ENCODE measurements at regions not wholly inside any gene's neighbourhood (a gene's known extent, or its start where the extent isn't known, plus 50 kb on each side); places are given as distances from the start of the nearest gene placed in this dataset.

- DNase-seq (ENCODE audit: low read depth, low spot score), result no peak
These were observed 146.3 kb upstream of the SP8 start for GRCh38 chr7:20932785-20933527.

- DNase-seq (ENCODE audit: low read depth, low spot score), result no peak
These were observed 158.8 kb upstream of the SP8 start for GRCh38 chr7:20945451-20945850.

GRCh38 chr7:20952916-20953315, 166.2 kb upstream of the SP8 start:
- no peak for DNase-seq (ENCODE audit: low read depth, low spot score)

GRCh38 chr7:20954711-20955619, 168.3 kb upstream of the SP8 start:
- no peak for DNase-seq (ENCODE audit: low read depth, low spot score)

- peak; percentile 17 for DNase-seq (ENCODE audit: low read depth, low spot score)
These were observed 171.9 kb upstream of the SP8 start for GRCh38 chr7:20958572-20958971.

- DNase-seq (ENCODE audit: low read depth, low spot score), result no peak
These were observed 172.6 kb upstream of the SP8 start for GRCh38 chr7:20959281-20959680.

- DNase-seq (ENCODE audit: low read depth, low spot score), result no peak
These were observed 177.0 kb upstream of the SP8 start for GRCh38 chr7:20963556-20964280.

- no peak for DNase-seq (ENCODE audit: low read depth, low spot score)
These were observed 177.7 kb upstream of the SP8 start for GRCh38 chr7:20964281-20964918.

GRCh38 chr7:20971219-20971618, 184.5 kb upstream of the SP8 start:
- DNase-seq (ENCODE audit: low read depth, low spot score), result no peak

GRCh38 chr7:20980232-20980631, 193.5 kb upstream of the SP8 start:
- DNase-seq (ENCODE audit: low read depth, low spot score), result no peak

GRCh38 chr7:20980668-20981264, 194.1 kb upstream of the SP8 start:
- no peak for DNase-seq (ENCODE audit: low read depth, low spot score)

- DNase-seq (ENCODE audit: low read depth, low spot score), result no peak
These were observed 201.7 kb upstream of the SP8 start for GRCh38 chr7:20988340-20988739.

GRCh38 chr7:20991544-20991943, 204.9 kb upstream of the SP8 start:
- DNase-seq (ENCODE audit: low read depth, low spot score), result no peak

GRCh38 chr7:20993693-20994092, 207.0 kb upstream of the SP8 start:
- no peak for DNase-seq (ENCODE audit: low read depth, low spot score)

- peak; percentile 8 for DNase-seq (ENCODE audit: low read depth, low spot score)
These were observed 211.6 kb upstream of the SP8 start for GRCh38 chr7:20998309-20998708.

GRCh38 chr7:21011153-21011552, 224.5 kb upstream of the SP8 start:
- no peak for DNase-seq (ENCODE audit: low read depth, low spot score)

- DNase-seq (ENCODE audit: low read depth, low spot score), result no peak
These were observed 227.3 kb upstream of the SP8 start for GRCh38 chr7:21013765-21014539.

GRCh38 chr7:21020667-21021066, 234.0 kb upstream of the SP8 start:
- no peak for DNase-seq (ENCODE audit: low read depth, low spot score)

GRCh38 chr7:21023841-21024484, 237.3 kb upstream of the SP8 start:
- DNase-seq (ENCODE audit: low read depth, low spot score), result no peak

- no peak for DNase-seq (ENCODE audit: low read depth, low spot score)
These were observed 237.8 kb upstream of the SP8 start for GRCh38 chr7:21024485-21024867.
